Astrocyte of the spinal cord (primary cell): ENCODE measurements at regions not wholly inside any gene's neighbourhood (a gene's known extent, or its start where the extent isn't known, plus 50 kb on each side); places are given as distances from the start of the nearest gene placed in this dataset.
A peak's percentile ranks its signal among the peaks of the same experiment; 100 is the strongest.

Source experiments
- DNase-seq: peaks from one replicate; pipeline ENCODE4 v3.0.0; 2011; ENCODE audit warnings: low read depth, low spot score
- H3K4me3 ChIP-seq: 2 replicates; pipeline ENCODE4 v1.5.1; 2011; ENCODE audit warnings: low read depth, mild to moderate bottlenecking, low read length, moderate library complexity
- CTCF ChIP-seq: IDR thresholded peaks from 2 replicates; pipeline ENCODE4 v1.5.1; 2012; ENCODE audit warnings: low read depth, mild to moderate bottlenecking, low read length, inconsistent platforms
- in situ Hi-C: cut with HindIII; loops from 2 replicates; pipeline ENCODE4 v1.10.0; 2017; ENCODE audit warnings: low sequenced_read_pairs

GRCh38 chr6:130674604-130675003 is 152.6 kb upstream of the SMLR1 start:
- no peak overlapping the region for H3K4me3 ChIP-seq
- no peak for DNase-seq
- in situ Hi-C loops, result no loop called here
- TF ChIP-seq CTCF, result no peak

GRCh38 chr6:130675072-130675471 is 152.1 kb upstream of the SMLR1 start:
- no peak overlapping the region for H3K4me3 ChIP-seq
- in situ Hi-C loops, result no loop called here
- peak; percentile 78 for DNase-seq
- TF ChIP-seq CTCF, result no peak

GRCh38 chr6:130676077-130676772 is 151.0 kb upstream of the SMLR1 start:
- no peak for DNase-seq
- in situ Hi-C loops, result no loop called here
- no peak overlapping the region for H3K4me3 ChIP-seq
- peak; percentile 19 for TF ChIP-seq CTCF

GRCh38 chr6:130676773-130677144 is 150.4 kb upstream of the SMLR1 start:
- H3K4me3 ChIP-seq, result no peak overlapping the region
- no peak for DNase-seq
- in situ Hi-C loops, result no loop called here
- TF ChIP-seq CTCF, result no peak

- DNase-seq, result no peak
- no peak for TF ChIP-seq CTCF
- in situ Hi-C loops, result no loop called here
- no peak overlapping the region for H3K4me3 ChIP-seq
Measured at GRCh38 chr6:130677312-130677711, 149.9 kb upstream of the SMLR1 start.

GRCh38 chr6:130677766-130678165 is 149.4 kb upstream of the SMLR1 start:
- no peak for DNase-seq
- in situ Hi-C loops, result no loop called here
- no peak overlapping the region for H3K4me3 ChIP-seq
- no peak for TF ChIP-seq CTCF
